Brain microvascular endothelial cell (primary cell): ENCODE measurements at regions not wholly inside any gene's neighbourhood (a gene's known extent, or its start where the extent isn't known, plus 50 kb on each side); places are given as distances from the start of the nearest gene placed in this dataset.

ENCODE experiments used
- DNase-seq: peaks from one replicate; pipeline ENCODE4 v3.0.0-alpha.2; 2020
- H3K27ac ChIP-seq: fragments of 250-450 bp; sonication (Bioruptor Pico); 2 replicates; pipeline ENCODE4 v1.5.1; 2020; ENCODE audit warnings: mild to moderate bottlenecking, moderate library complexity
- H3K27me3 ChIP-seq: fragments of 250-450 bp; sonication (Bioruptor Pico); replicated peaks from 2 replicates; pipeline ENCODE4 v1.5.1; 2020; ENCODE audit warnings: mild to moderate bottlenecking
- H3K36me3 ChIP-seq: fragments of 250-450 bp; sonication (Bioruptor Pico); replicated peaks from 2 replicates; pipeline ENCODE4 v1.5.1; 2020; ENCODE audit warnings: mild to moderate bottlenecking
- H3K4me3 ChIP-seq: 2 replicates; pipeline ENCODE4 v1.5.1; 2011; ENCODE audit warnings: low read depth, mild to moderate bottlenecking, control low read depth, low read length, moderate library complexity
- in situ Hi-C: cut with HindIII; loops from 2 replicates; pipeline ENCODE4 v1.10.0; 2017; ENCODE audit warnings: low sequenced_read_pairs, low pct_ligation_motif_present
- TF ChIP-seq, protein P1 (sequence below): IDR thresholded peaks from 2 replicates; pipeline ENCODE4 v1.5.1; 2011; ENCODE audit warnings: low read depth, mild to moderate bottlenecking, moderate library complexity, low read length, control low read depth, inconsistent platforms; ENCODE audit errors: missing control alignments

DNA sequence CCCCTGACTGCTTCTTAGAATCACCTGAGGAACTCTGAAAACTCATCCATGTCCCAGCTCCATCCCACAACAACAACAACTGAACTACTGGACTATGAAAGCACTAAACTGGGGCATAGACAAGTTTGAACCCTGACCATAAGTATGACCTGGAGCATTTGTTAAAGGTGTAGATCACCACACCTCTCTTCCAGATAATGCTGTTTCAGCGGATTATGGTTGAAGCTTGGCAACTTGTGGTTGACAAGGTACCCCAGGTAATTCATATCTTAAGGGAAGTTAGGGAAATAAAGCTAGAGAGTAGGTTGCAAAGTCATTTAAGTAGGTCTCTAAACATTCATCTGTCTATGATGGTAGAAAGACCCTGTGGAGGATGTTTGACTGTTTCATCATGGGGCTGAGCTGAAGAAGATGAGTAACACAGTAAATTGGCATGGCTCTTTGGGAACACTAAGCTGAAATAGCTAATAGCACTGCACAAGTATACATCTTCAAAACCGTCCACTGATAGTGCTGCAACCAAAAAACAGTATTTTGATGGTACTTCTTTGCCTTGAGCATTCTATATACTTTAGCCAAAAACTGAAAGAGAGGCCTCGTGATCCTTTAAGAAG lies 80.2 kb downstream of the TMEM174 start:
- in situ Hi-C loops, result no loop called here
- Histone ChIP-seq H3K27ac (no peak overlapping the region), H3K27me3 (no peaks in the 10 kb centered on the region), H3K4me3 (no peak overlapping the region), H3K36me3 (no peaks in the 10 kb centered on the region)
- TF ChIP-seq, protein P1, sequence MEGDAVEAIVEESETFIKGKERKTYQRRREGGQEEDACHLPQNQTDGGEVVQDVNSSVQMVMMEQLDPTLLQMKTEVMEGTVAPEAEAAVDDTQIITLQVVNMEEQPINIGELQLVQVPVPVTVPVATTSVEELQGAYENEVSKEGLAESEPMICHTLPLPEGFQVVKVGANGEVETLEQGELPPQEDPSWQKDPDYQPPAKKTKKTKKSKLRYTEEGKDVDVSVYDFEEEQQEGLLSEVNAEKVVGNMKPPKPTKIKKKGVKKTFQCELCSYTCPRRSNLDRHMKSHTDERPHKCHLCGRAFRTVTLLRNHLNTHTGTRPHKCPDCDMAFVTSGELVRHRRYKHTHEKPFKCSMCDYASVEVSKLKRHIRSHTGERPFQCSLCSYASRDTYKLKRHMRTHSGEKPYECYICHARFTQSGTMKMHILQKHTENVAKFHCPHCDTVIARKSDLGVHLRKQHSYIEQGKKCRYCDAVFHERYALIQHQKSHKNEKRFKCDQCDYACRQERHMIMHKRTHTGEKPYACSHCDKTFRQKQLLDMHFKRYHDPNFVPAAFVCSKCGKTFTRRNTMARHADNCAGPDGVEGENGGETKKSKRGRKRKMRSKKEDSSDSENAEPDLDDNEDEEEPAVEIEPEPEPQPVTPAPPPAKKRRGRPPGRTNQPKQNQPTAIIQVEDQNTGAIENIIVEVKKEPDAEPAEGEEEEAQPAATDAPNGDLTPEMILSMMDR, result no peak
- DNase-seq, result no peak

DNA sequence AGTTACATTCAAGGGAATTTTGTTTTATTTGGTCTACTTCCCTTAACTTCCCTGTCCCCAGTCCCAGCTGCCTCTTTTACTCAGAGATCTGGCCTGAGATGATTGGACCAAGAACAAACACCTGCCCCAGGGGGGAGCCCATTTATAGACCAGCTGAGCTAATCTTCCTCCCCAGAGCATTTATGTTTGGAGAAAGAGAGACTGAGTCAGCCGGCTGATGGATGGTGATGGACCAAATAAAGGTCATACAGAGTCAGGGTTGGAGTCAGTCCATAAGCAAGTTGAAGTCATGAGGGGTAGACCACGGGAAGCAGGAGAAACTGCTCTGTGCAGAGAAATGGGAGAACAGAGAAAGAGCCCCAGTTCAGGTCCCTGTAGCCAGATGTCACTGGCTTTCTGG lies 77.7 kb downstream of the TMEM174 start:
- Histone ChIP-seq H3K27ac (no peak overlapping the region), H3K27me3 (no peaks in the 10 kb centered on the region)
- no peak for DNase-seq

DNA sequence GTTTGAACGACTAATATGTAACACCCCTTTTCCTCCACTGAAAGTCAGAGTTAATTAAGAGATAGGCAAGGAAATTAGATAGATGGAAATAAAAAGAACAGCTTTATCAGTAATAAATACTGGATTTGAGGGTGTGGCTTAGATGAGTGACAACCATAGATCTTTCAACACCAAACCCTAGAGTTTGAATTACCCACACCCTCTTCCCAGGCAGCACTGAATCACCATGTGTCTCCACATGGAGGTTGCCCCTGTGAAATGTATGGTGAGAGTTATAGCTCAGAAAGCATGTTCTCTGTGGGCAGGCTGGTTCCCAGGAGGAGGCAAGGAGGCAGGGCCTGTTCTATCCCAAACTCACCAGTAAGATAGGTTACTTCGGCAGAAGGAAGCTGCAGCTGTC lies 69.7 kb downstream of the TMEM174 start:
- H3K36me3 ChIP-seq, result no peaks in the 10 kb centered on the region
- DNase-seq, result no peak
- in situ Hi-C loops, result no loop called here
- no peaks in the 10 kb centered on the region for H3K27me3 ChIP-seq
- no peak overlapping the region for H3K27ac ChIP-seq
- TF ChIP-seq, protein P1, result no peak
- no peak overlapping the region for H3K4me3 ChIP-seq

More for the DNA sequence above, 77.7 kb downstream of the TMEM174 start:
- Histone ChIP-seq H3K4me3 (no peak overlapping the region), H3K36me3 (no peaks in the 10 kb centered on the region)
- TF ChIP-seq, protein P1, result no peak
- in situ Hi-C loops, result no loop called here

DNA sequence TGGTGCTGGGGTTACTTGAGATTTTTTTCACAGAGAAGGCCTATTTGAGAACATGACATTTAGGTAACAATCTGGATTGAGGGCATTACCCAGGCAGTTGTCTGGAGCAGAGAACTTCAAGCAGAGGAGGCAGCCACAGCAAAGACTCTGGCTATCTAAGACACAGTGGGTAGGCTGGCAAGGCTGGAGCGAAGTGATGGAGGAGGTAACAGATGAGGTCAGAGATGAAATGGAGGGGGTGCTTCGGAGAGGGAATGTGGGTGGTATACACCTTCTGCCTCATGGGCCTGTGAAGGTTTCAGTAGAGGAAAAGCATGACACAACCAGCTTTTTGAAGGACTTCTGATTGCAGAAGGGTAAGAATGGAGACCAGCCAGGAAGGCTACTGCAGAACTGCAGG lies 65.9 kb downstream of the TMEM174 start:
- TF ChIP-seq, protein P1, result no peak
- no peaks in the 10 kb centered on the region for H3K27me3 ChIP-seq
- no peaks in the 10 kb centered on the region for H3K36me3 ChIP-seq
- H3K4me3 ChIP-seq, result no peak overlapping the region
- DNase-seq, result no peak
- no peak overlapping the region for H3K27ac ChIP-seq
- in situ Hi-C loops, result no loop called here

DNA sequence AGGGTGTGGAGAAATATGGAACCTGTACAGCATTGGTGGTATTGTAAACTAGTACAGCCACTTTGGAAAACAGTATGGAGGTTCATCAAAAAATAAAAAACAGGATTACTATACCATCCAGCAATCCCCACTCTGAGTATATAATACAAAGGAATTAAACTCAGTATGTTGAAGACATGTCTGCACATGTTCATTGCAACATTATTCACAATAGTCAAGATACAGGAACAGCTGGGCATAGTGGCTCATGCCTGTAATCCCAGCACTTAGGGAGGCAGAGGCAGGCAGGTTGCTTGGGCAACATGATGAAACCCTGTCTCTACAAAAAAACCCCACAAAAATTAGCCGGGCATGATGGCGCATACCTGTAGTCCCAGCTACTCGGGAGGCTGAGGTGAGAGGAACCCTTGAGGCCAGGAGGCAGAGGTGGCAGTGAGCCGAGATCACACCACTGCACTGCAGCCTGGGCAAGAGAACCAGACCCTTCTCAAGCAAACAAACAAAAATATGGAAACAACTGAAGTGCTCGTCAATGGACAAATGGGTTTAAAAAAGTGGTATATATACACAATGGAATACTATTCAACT lies 63.6 kb downstream of the TMEM174 start:
- no peaks in the 10 kb centered on the region for H3K27me3 ChIP-seq
- H3K36me3 ChIP-seq, result no peaks in the 10 kb centered on the region
- H3K4me3 ChIP-seq, result no peak overlapping the region
- no peak for DNase-seq
- TF ChIP-seq, protein P1, result no peak
- no peak overlapping the region for H3K27ac ChIP-seq
- in situ Hi-C loops, result no loop called here

DNA sequence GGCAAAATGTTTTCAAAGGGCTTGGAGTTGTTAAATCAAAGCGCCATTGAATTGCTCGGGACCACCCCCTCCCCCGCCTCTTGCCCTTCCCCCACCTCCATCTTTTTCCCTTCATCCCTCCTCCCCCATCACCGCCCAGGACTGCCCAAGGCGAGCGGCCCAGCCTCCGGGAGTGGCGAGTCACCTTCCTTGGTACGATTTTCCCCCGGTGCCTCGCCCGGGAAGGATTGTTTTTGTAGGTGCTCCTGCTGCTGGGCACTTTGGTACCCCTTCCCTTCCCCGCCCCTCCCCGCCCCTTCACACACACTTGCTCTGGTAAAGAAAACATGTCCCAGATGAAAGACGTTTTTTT lies 61.2 kb downstream of the TMEM174 start:
- Histone ChIP-seq H3K27me3 (no peaks in the 10 kb centered on the region), H3K36me3 (no peaks in the 10 kb centered on the region), H3K27ac (no peak overlapping the region), H3K4me3 (peak overlapping the region; percentile 43)
- in situ Hi-C loops, result no loop called here
- TF ChIP-seq, protein P1, result no peak
- no peak for DNase-seq
